ENCODE measurements at regions not wholly inside any gene's neighbourhood (a gene's known extent, or its start where the extent isn't known, plus 50 kb on each side); places are given as distances from the start of the nearest gene placed in this dataset.
A peak's percentile ranks its signal among the peaks of the same experiment; 100 is the strongest.

DNA sequence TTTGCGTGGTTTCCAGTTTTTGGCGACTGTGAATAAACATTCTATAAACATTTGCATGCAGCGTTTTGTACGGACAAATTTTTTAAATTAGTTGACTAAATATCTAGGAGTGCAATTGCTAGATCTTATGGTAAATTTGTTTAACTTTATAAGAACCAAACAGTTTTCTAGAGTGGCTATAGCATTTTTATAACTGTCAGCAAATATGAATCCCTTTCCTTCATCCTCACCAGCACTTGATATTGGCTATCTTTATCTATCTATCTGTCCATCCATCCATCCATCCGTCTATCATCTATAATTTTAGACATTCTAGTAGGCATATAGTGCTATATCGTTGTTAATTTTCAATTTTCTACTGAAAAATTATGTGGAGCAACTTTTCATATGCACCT lies 158.4 kb upstream of the CHRNA7 start:
- DNase-seq, result no peak

DNA sequence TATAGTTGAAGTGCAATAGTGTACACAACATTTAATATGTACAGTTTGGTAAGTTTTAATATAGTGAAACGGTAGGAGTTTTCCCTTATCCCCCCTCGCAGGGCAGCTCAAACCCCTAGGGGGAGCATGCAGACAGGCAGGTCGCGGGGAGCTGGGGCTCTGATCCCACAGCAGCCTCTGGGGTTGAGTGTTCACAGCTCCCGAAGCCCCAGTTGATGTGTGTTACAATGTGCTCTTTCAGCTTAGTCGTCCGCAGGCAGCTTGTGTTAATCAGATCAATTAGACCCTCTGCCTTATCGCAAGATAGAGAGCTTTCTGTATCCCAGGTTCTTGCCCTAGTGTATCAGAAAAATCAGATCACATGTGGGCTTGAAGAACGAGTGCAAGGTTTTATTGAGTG lies 143.1 kb upstream of the CHRNA7 start:
- DNase-seq, result peak in 3 of 14 donors; percentile 1 to 5 (median 1)

DNA sequence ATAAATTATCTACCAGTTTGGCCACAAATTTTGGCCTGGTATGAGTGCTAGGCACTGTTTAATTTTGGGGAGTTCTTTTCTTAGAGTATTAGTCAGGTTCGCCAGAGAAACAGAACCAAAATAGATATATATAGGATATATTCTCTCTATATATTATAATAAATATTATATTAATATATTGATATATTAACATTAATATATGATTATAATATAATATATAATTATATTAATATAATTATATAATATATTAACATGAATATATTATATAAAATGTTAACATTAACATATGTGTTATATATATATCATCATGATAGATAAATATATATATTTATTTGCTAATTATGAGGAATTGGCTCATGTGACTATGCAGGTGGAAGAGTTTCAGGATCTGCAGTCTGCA lies 137.8 kb upstream of the CHRNA7 start:
- DNase-seq, result no peak

DNA sequence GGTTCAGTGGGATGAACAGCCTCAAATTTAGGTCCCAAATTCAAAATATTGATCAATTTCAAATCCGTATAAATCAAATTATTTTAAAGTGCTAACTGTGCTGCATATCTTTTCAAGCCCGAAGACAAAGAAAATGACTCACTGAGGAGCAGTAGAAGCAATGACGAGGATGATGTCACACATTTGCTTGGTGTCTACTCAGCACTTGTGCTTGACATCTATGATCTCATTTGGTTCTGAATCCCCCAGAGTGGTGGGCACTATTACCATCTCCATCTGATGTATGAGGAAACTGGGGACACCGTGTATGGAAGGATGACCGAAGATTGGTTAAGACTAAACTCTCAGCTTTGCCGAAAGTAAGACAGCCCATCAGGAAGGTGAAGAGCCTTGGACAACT lies 136.5 kb upstream of the CHRNA7 start:
- DNase-seq, result no peak

DNA sequence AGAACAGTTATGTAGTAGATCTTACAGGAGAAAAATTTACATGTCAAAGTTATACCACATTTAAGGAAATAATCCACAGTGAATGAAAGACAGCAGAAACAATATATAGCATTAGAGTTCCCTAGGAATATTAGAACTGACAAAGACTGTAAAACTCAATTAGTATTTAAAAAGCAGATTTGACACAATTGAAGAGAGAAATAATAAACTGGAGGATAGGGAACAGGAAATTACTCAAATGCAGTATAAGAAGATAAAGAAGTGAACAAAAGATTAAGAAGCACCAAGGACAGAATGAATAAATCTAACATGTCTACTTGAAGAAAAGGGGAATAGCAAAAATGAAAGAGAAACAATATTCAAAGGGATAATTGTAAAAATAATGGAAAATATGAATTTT lies 132.6 kb upstream of the CHRNA7 start:
- DNase-seq, result no peak

DNA sequence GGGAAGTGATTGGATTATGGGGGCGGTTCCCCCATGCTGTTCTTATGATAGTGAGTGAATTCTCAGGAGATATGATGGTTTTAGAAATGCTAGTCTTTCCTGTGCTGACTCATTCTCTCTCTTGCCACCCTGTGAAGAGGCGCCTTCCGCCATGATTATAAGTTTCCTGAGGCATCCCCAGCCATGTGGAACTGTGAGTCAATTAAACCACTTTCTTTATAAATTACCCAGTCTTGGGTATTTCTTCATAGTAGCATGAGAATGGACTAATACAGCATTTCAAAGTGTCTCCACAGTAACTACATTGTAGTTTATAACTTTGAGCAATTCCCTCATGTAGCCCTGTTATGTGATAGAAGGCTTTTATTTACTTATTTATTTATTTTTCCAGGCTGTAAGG lies 128.8 kb upstream of the CHRNA7 start:
- no peak for DNase-seq

DNA sequence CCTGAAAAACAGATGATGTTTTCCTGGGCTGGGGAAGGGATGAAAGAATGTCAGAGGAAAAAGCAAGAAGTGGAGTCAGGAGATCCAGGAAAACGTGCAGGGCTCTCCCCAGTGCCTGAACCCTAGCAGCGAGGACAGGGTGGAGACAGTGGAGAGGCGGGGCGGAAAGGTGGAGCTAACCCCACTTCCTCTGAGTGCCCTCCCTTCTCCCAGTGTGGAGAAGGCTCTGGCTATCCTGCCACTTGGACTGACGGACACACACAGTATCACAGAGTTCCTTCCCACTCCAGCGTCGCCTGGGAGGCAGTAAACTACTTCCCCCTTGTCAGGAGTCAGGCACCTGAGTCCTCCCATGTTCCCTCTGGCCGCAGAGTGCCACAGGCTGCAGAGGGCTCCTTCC lies 125.3 kb upstream of the CHRNA7 start:
- DNase-seq, result no peak

DNA sequence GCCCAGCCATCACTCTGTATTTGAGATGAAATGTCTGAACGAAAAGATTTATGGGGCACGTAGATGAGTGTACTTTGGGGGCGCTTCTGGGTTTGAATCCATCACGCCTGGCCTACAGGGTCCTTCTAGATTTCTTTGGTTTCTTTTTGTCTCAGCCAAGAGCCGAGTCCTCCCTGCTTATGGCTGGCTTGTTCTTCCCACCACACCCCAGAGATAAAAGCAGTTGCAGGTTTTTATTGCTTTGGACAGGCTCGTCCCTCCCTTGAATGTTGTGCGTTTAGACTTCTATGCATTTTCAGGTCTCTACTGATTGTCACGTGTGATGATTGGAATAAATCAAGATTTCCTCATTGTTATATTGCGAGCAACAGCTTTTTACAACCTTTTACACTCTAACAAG lies 104.8 kb upstream of the CHRNA7 start:
- no peak for DNase-seq

DNA sequence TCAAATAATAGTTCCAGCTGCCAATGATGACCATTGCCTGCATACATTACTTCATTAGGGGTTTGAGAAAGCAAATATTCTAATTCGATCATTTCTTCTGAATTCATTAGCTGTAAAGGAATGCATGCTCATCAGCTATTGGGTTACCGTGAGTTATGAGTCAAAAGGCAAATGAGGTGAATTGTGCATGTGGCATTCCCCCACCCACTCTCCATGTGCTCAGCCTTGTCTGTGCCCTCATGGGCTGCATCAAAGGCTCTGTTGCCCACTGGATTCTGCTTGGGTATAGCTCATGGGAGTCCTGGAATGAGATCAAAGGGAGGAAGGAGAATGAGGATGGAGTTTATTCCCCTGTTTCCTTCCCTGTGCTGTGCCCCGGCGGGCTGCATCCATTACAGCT lies 99.3 kb upstream of the CHRNA7 start:
- DNase-seq, result no peak

DNA sequence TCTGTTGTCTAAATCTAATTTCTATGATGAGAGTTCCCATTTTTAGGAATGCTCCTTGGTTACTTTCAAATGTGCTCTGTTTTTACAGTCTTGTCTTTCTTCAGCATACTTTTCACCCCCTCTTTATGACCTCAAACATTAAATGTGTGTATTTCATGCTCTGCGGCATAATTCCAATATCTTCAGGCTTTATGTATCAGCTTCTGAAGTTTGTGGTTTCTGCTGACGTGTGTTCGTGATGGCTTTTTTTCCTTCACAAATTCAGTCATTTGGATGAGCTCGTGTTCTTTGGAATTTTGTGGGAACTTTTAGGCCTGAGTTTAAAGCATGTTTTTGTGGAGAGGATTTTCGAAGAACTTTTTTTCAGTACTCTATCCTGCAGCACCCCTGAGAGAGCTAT lies 97.7 kb upstream of the CHRNA7 start:
- no peak for DNase-seq

DNA sequence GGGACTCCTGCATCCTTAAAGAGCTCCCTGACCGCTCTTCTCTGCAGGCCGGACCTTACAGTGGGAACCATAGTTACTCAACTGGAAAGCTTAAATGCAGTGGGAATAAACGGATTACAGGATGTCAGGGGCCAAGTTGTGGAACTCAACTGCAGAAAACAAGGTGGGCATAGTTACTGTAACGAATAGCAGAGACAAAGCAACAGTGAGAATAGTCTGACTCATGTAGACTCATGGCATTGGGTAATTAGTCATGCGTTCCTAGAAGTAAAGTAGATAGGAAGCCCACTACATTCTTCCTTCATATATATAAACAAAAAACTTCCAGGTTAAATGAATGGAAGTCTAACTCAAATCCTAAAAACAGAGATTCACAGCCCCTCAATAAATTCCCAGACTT lies 95.5 kb upstream of the CHRNA7 start:
- DNase-seq, result no peak

DNA sequence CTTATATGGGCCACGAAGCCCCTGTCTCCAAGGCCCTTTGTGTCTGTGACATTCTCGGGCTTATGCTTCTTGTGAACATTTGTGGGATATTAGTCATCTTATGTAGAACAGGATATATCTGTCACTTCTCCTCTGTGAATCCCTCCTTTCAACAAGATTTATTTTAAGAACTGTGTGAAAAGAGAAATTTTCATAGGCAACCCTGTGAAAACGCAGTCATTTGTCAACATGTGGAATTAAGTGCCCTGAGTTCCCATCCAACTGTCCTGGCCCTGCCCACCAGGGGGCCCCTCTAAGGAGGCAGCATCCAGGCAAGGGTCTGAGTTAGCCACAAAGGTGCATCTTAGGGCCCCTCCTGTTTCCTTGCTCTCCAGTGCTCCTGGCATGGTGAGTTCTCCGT lies 76.8 kb upstream of the CHRNA7 start:
- DNase-seq, result no peak

DNA sequence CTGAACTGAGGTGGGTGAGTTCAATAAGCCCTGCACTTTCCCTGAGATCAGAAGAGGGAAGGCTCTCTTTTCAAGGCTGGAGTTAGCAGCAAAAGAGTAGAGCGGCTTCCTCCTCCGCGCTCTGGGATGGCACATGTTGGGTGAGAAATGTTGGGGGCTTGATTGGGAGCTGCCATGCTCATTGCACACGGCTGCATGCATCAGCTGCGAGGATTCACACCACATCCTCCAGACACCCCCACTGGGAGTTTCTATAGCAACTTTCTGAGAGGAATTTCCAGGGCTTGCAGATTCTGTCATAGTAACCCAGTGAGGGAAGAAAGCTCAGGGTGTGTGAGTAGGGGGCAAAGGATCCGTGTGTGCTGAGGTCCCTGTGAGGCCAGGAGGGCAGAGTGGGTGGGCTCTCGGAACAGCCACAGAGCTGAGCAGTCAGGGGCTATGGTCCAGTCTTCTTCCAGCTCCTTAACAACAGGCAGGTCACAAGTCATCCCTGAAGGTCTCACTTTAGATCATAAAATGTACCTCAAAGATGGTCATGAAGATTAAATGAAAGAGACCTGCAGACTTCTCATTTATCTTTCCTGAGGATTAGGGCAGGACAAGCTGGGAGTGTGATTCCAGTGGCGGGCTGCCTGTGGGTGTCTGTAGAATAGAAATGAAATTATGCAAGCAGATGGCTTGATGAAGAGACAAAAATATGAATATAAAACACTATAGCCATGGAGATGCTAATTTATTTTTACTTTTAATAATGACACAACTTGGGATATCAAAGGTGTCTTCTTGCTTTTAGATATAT lies 75.7 kb upstream of the CHRNA7 start:
- no peak for DNase-seq

DNA sequence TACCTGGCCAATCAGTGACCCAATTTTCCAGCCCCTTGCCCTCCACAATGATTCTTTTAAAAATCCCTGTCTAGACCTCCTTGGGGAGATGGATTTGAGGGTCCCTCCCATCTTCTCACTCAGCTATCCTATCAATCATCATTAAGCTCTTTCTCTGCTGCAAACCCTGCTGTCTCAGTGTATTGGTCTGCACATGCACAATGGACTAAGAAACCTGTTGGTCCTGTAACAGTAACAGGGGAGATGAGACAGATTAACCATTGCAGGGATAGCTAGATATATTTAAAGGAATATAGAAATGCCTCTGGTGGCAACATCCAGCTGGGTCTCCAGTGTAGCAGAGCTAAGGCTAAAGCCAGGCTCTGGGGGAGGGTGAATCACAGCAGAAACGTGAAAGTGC lies 74.6 kb upstream of the CHRNA7 start:
- no peak for DNase-seq

DNA sequence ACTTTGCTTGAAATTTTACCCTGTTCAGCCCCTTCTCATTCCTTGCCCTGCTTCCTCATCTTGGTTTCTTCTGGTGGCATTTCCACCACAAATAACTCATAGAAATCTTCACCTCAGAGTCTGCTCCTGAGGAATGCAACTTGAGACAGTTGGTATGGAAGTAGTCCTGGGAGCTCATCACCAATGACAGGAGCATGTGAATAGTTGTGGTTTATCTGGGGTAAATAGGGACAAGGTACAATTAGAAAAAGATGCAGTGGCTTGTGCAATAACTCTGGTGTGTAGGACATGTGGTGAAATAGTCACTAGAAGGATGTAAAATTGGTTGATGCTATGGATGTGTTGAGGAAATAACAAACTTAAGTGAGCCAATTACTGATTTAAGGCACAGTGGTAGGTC lies 72.7 kb upstream of the CHRNA7 start:
- no peak for DNase-seq

DNA sequence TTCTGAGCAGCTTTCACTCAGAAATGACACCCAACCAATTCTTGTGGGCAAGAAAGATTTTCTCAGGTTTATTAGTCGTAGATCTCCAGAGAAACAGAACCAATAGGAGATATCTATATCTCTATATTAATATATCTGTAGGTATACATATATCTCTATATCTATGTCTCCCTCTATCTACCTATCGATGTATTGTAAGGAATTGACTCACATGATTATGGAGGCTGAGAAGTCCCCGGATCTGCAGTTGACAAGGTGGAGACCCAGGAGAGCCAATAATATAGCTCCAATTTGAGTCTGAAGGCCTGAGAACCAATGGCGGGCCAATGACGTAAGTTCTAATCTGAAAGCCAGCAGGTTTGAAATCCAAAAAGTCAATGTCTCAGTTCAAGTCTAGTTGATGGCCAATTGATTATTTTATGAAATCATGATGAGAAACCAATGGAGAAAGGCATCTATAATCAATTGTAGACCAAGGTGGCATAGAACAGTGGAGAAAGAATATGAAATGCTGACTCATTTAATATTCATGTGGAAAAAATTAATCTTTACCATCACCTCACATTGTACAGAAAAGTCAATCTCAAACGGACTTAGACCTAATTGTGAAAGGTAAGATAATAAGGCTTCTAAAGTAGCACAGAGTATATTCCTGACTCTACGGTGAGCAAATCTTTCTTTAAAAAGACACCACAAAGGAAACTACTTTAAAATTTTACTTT lies 65.6 kb upstream of the CHRNA7 start:
- DNase-seq, result no peak

DNA sequence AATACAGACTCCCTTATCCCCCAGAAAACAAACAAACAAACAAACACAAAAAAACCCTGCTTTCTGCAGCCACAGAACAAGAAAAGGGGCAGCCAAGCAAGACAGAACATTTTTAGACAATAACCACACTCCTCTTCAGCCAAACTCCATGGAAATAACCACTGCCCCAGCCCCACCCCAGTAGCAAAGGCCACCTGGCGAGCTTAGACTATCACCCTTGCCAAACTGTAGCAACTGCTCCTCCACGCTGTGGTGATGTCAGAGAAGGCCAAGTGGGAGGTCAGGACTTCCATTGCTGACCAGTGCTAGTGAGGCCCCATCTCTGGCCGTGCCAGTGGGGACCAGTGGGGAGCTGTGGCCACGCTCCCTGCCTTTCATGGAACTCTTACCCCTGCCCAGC lies 60.3 kb upstream of the CHRNA7 start:
- DNase-seq, result no peak

DNA sequence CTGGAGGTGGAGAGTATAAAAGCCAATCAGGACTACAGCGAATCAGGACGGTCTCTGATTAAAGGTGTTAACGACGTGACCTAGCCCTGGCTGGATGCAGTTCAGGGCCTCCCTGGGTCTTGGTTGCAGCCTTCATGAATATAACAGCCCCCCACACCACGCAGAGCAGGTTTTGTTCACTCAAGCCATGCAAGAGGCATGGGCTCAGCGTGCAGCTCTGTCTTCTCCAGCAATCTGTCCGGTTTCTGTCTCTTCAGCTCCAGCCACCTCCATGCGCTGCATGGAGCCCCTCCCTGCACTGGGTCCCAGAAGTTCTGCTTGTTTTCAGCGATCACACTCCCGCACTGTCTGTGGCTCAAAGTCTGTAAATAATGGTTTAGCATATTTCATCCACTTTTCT lies 57.1 kb upstream of the CHRNA7 start:
- DNase-seq, result no peak

DNA sequence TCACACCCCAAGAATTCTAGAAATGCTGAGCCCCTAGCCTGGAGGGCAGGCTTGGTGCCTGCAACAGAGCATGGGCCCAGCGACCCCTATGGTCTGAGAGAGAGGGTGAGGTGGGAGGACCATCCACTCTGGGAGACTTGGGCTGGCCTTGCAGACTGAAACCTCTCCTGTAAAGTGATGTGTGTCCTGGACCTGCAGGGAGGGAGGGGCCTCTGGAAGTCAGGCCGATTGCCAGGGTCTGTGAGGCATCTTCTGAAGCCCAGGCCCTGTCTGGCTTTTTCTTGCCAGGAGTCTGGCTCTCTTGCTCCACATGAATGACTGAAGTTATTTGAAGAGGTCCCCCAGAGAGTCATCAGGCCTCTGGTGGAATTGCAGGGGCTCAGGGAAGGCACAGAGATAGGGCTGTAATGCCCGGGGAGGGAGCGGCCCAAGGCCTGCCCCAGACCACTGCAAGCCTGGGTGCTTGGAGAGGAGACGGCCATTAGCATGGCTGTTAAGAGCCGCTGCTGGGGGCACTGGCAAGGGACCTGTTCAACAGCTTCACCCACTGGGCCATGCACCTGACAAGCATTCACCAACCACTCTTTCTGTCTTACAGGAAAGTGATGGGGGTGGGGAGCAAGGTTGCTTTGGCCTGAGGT lies 56.0 kb upstream of the CHRNA7 start:
- DNase-seq, result no peak

DNA sequence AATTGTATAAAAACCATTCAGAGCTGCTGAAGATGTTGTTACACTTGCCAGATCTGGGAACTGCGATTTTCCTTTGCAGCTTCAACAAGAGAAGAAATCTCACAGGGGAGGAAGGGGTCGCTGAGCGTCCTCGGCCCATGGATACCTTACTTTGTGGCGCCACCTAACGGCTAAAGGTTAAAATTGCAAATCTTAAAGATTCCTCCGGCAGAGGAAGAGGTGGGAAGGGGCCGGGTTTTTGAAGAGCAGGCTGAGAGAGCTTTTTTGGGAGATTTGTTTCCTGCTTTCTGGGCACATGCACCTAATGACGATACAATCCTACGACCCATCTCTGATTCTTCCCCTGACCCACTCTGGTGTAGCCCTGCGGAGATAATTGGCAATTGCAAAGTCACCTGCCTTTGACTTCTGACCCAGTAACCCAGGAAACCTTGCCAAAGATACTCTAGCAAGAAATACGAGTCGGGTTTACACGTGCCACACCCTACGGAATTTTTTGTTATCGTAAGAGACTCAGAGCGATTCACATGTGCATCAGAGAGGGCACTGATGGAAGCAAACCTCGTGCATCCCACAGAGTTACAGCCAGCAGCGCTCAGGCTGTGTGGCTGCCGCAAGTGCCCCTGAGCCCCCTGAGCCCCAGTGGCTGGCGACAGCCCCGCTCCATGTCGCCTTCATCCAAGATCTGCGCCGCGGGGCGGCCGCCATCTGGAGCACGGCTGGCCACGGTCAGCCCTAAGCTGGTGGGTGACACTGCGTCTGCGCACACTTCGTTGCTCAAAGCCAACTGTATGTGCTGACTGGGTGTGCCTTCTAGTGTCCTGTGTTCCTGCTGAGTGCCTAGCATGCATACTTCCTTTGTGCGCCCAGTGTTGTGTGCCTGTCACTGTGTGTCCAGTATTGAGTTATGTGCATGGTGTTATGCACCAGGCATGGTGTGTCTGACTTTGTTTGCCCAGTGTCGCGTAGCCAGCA lies 55.2 kb upstream of the CHRNA7 start:
- DNase-seq, result peak in 8 of 14 donors; percentile 1 to 38 (median 15)

DNA sequence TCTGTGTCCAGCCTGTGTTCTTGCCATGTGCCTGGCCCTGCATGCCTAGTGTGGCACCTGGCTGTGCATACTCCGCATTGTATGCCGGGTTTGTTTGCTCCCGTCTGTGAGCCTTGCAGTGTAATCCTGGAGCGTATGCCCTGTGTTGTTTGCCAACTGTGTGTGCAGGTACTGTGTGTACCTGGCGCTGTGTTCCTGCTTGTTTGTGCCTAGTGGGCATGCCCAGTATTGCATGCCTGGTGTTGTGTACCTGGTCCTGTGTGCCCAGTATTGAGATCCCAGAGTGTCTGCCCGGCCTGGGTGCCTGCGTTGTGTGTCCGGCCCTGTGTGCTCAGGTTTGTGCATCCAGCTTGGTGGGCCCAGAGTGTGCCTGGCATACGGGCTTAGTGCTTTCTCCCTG lies 54.5 kb upstream of the CHRNA7 start:
- DNase-seq, result peak in 1 of 14 donors; percentile 35

DNA sequence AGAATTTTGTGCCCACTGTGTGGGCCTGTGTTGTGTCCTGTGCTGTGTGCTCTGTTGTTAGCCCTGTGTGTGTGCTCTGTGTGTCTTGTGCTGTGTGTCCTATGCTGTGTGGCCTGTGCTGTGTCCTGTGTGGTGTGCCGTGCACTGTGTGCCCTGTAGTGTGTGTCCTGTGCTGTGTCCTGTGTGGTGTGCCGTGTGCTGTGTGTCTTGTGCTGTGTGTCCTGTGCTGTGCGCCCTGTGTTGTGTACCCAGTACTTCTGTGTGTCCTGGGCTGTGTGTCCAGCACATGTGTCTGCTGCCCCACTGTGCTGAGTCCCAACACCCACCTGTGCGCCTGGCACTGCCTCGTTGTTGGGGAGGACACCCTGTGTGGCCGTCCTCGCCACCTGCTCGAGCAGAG lies 53.2 kb upstream of the CHRNA7 start:
- DNase-seq, result no peak

Data from C1 segment of cervical spinal cord (tissue), 14 donors.